Suprapubic skin (tissue), 4 donors: ENCODE measurements at regions not wholly inside any gene's neighbourhood (a gene's known extent, or its start where the extent isn't known, plus 50 kb on each side); places are given as distances from the start of the nearest gene placed in this dataset.

ENCODE experiments used
- DNase-seq, 2 donors: peaks; one replicate each; pipeline ENCODE4 v3.0.0-alpha.2; 2019; ENCODE audit warnings: low spot score in 2 of 2
- H3K27ac ChIP-seq: fragments of 200-600 bp; sonication (generic); one replicate; pipeline ENCODE4 v1.5.1; 2019
- H3K27me3 ChIP-seq: fragments of 200-600 bp; sonication (generic); one replicate; pipeline ENCODE4 v1.5.1; 2019
- H3K36me3 ChIP-seq: fragments of 200-600 bp; sonication (generic); one replicate; pipeline ENCODE4 v1.5.1; 2019
- H3K4me1 ChIP-seq: fragments of 200-600 bp; sonication (generic); one replicate; pipeline ENCODE4 v1.5.1; 2019
- H3K4me3 ChIP-seq: fragments of 200-600 bp; sonication (generic); one replicate; pipeline ENCODE4 v1.5.1; 2019; ENCODE audit warnings: mild to moderate bottlenecking
- H3K9me3 ChIP-seq: fragments of 200-600 bp; sonication (generic); one replicate; pipeline ENCODE4 v1.5.1; 2019
- CTCF ChIP-seq, 2 donors: fragments of 200-600 bp in 1 of 2; fragments of 450-650 bp in 1 of 2; sonication (generic) in 1 of 2; IDR thresholded peaks; one replicate each; pipeline ENCODE4 v1.5.1; 2016 to 2019; ENCODE audit warnings: antibody characterized with exemption in 2 of 2, mild to moderate bottlenecking in 1 of 2, moderate library complexity in 1 of 2
- EP300 ChIP-seq: sonication (generic); formaldehyde crosslinking; IDR thresholded peaks from one replicate; pipeline ENCODE4 v1.6.1; 2017; ENCODE audit warnings: antibody characterized with exemption
- POLR2A ChIP-seq, 2 donors: fragments of 450-650 bp; IDR thresholded peaks; one replicate each; pipeline ENCODE4 v1.6.1; 2017; ENCODE audit warnings: antibody characterized with exemption in 2 of 2, mild to moderate bottlenecking in 2 of 2, moderate library complexity in 2 of 2
- POLR2AphosphoS5 ChIP-seq, 3 donors: sonication (generic); formaldehyde crosslinking; IDR thresholded peaks; one replicate each; pipeline ENCODE4 v1.6.1; 2017; ENCODE audit warnings: antibody characterized with exemption in 3 of 3
- WGBS: methylation state at CpG from one replicate; pipeline ENCODE4 v1.1.5; 2018; 5-methylcytosine and 5-hydroxymethylcytosine counted together

GRCh38 chr6:146909886-146910285 is 294.3 kb upstream of the STXBP5 start:
- peaks cover 28% of the 10 kb centered on the region for H3K4me1 ChIP-seq
- DNase-seq: no peak
- H3K36me3 ChIP-seq: no peaks in the 10 kb centered on the region
- H3K9me3 ChIP-seq: no peaks in the 10 kb centered on the region
- H3K27me3 ChIP-seq: no peaks in the 10 kb centered on the region
- WGBS: 53% methylated on average over 2 of the region's 2 CpGs
- TF ChIP-seq CTCF (IDR thresholded peaks at IDR 0.05) (no peak), POLR2AphosphoS5 (IDR thresholded peaks at IDR 0.05) (no peak), POLR2A (IDR thresholded peaks at IDR 0.05) (no peak), EP300 (no peak)
- no peak overlapping the region for H3K4me3 ChIP-seq
- no peak overlapping the region for H3K27ac ChIP-seq

GRCh38 chr6:146910611-146911010 is 293.6 kb upstream of the STXBP5 start:
- no peak overlapping the region for H3K4me3 ChIP-seq
- H3K4me1 ChIP-seq: peaks cover 28% of the 10 kb centered on the region
- no peaks in the 10 kb centered on the region for H3K27me3 ChIP-seq
- H3K27ac ChIP-seq: no peak overlapping the region
- 90% methylated on average over 2 of the region's 2 CpGs for WGBS
- H3K36me3 ChIP-seq: no peaks in the 10 kb centered on the region
- DNase-seq: no peak
- no peaks in the 10 kb centered on the region for H3K9me3 ChIP-seq
- TF ChIP-seq POLR2AphosphoS5 (IDR thresholded peaks at IDR 0.05) (no peak), POLR2A (IDR thresholded peaks at IDR 0.05) (no peak), CTCF (IDR thresholded peaks at IDR 0.05) (no peak), EP300 (no peak)

- H3K36me3 ChIP-seq: no peaks in the 10 kb centered on the region
- no peaks in the 10 kb centered on the region for H3K27me3 ChIP-seq
- no peak overlapping the region for H3K4me3 ChIP-seq
- H3K27ac ChIP-seq: no peak overlapping the region
- H3K9me3 ChIP-seq: no peaks in the 10 kb centered on the region
- WGBS: 89% methylated on average over 4 of the region's 4 CpGs
- H3K4me1 ChIP-seq: peaks cover 27% of the 10 kb centered on the region
- TF ChIP-seq EP300 (no peak), POLR2AphosphoS5 (IDR thresholded peaks at IDR 0.05) (no peak), CTCF (IDR thresholded peaks at IDR 0.05) (no peak), POLR2A (IDR thresholded peaks at IDR 0.05) (no peak)
- no peak for DNase-seq
Measured at GRCh38 chr6:146911635-146912215, 292.5 kb upstream of the STXBP5 start.

- Histone ChIP-seq H3K27me3 (no peaks in the 10 kb centered on the region), H3K4me1 (peaks cover 27% of the 10 kb centered on the region), H3K9me3 (no peaks in the 10 kb centered on the region), H3K4me3 (no peak overlapping the region), H3K27ac (no peak overlapping the region), H3K36me3 (no peaks in the 10 kb centered on the region)
- WGBS: 73% methylated on average over 7 of the region's 7 CpGs
- no peak for TF ChIP-seq CTCF (IDR thresholded peaks at IDR 0.05)
- TF ChIP-seq POLR2A (IDR thresholded peaks at IDR 0.05): no peak
- TF ChIP-seq EP300: no peak
- TF ChIP-seq POLR2AphosphoS5 (IDR thresholded peaks at IDR 0.05): no peak
- DNase-seq: no peak
Measured at GRCh38 chr6:146912730-146913685, 291.2 kb upstream of the STXBP5 start.

- Histone ChIP-seq H3K9me3 (no peaks in the 10 kb centered on the region), H3K4me3 (peak overlapping the region; percentile 36), H3K27me3 (no peaks in the 10 kb centered on the region), H3K36me3 (no peaks in the 10 kb centered on the region), H3K27ac (peak overlapping the region; percentile 85), H3K4me1 (peaks cover 27% of the 10 kb centered on the region)
- DNase-seq: peak in 1 of 2 donors; percentile 74
- no peak for TF ChIP-seq CTCF (IDR thresholded peaks at IDR 0.05)
- no peak for TF ChIP-seq POLR2AphosphoS5 (IDR thresholded peaks at IDR 0.05)
- no peak for TF ChIP-seq EP300
- no peak for TF ChIP-seq POLR2A (IDR thresholded peaks at IDR 0.05)
- 18% methylated on average over 15 of the region's 15 CpGs for WGBS
Measured at GRCh38 chr6:146913842-146914488, 290.3 kb upstream of the STXBP5 start.
